ENCODE measurements at regions not wholly inside any gene's neighbourhood (a gene's known extent, or its start where the extent isn't known, plus 50 kb on each side); places are given as distances from the start of the nearest gene placed in this dataset.
"Not testable (repeated sequence)": the region's sequence is repeated elsewhere in the genome, so short reads cannot be mapped to it uniquely, and the experiment has no call there.

DNA sequence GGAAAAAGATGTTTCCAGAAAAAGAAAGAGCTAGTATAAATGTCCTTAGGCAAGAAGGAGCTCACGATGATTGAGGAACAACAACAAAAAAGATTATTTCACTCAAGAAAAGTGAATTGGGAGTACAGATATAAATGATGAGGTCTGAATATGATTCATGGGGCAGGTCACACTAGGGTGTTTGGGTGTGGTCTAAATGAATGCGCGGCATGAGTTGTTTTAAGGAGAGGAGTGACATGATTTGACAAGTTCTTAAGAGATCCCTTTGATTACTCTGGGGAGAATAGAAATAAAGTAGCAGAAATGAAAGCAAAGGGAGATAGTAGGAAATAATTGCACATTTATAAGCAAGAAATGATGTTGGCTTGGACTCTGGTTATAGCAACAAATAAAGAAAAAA is 59.3 kb downstream of the NUTM2D start:
- WGBS, 2 donors, result 71 to 82% methylated on average over 3 of the region's 3 CpGs
- H3K27me3 ChIP-seq; FAIRE-seq; DNase-seq; H3K4me3 ChIP-seq; ATAC-seq; intact Hi-C loops (cut with DNase I); H3K27ac ChIP-seq; H3K36me3 ChIP-seq; H3K4me1 ChIP-seq; H3K9me3 ChIP-seq: not testable (repeated sequence)

DNA sequence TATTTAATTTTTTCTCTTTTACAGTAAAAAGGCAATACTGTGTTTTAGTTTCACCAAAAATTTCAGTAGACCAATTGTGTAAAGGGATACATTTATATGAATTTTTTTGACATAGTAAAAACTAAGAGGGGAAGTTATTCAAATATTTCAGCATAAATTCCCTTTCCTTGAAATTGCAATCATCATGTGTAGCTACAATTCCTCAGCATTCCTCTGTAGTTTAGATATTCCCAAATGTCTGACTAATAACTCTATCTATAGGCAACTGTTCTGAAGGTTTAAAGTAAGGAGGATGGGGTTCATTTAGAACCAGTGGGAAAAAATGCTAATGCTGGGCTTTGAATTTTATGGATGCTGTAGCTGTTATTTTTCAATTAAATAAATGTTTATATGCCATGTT is 65.1 kb downstream of the NUTM2D start:
- ATAC-seq; DNase-seq; H3K27ac ChIP-seq; H3K4me1 ChIP-seq; H3K27me3 ChIP-seq; H3K9me3 ChIP-seq; intact Hi-C loops (cut with DNase I); FAIRE-seq; H3K4me3 ChIP-seq; H3K36me3 ChIP-seq: not testable (repeated sequence)

- H3K27ac ChIP-seq, result peak overlapping the region in 1 of 4 donors; percentile 27
- H3K4me3 ChIP-seq; intact Hi-C loops (cut with DNase I); H3K4me1 ChIP-seq; H3K36me3 ChIP-seq; H3K9me3 ChIP-seq; FAIRE-seq; H3K27me3 ChIP-seq; DNase-seq: not testable (repeated sequence)
- WGBS, 2 donors, result 15 to 16% methylated on average over 3 of the region's 3 CpGs
- peak; percentile 74 to 93 (median 80) for ATAC-seq
Observed at GRCh38 chr10:87424697-87425373, 67.3 kb downstream of the NUTM2D start.

- FAIRE-seq; H3K9me3 ChIP-seq; H3K4me3 ChIP-seq; H3K36me3 ChIP-seq; H3K27ac ChIP-seq; H3K4me1 ChIP-seq; intact Hi-C loops (cut with DNase I); H3K27me3 ChIP-seq; DNase-seq: not testable (repeated sequence)
- WGBS, 2 donors, result 12 to 24% methylated on average over 1 of the region's 4 CpGs
- peak; percentile 74 to 90 (median 86) for ATAC-seq
Observed at GRCh38 chr10:87433836-87434235, 70.9 kb upstream of the MINPP1 start.

DNA sequence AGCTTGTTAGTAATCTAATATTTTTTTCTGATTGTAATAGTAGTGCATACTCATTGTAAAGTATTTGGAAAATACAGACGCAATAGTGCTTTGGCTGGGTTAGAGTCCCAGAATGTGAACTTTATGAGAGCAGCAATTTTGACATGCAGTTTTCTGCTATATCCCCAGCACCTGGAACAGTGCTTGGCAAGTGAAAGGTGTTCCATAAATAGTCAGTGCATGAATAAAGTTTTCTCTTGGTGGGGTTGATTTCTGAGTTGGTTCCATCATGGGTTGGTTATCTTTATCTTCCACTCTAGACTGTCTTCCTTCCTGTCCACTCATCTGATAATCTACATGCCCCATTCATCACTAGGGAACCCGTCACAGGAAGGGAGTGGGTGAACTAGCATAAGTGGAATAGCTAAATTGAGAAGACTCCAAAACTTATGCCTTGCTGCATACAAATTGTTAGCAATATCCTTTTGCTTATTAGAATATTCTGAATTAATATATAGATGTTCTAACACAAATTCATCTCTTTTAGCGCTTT is 69.3 kb upstream of the MINPP1 start:
- FAIRE-seq; H3K4me1 ChIP-seq; H3K36me3 ChIP-seq; intact Hi-C loops (cut with DNase I); H3K9me3 ChIP-seq; H3K4me3 ChIP-seq; H3K27ac ChIP-seq; DNase-seq; H3K27me3 ChIP-seq; ATAC-seq: not testable (repeated sequence)
- 79 to 89% methylated on average over 2 of the region's 3 CpGs for WGBS, 2 donors

- FAIRE-seq; intact Hi-C loops (cut with DNase I); H3K36me3 ChIP-seq; H3K4me1 ChIP-seq; H3K4me3 ChIP-seq; H3K9me3 ChIP-seq; H3K27ac ChIP-seq; H3K27me3 ChIP-seq: not testable (repeated sequence)
- peak; percentile 88 to 95 (median 94) for ATAC-seq
- WGBS, 2 donors, result 0 to 2% methylated on average over 11 to 12 of the region's 14 CpGs
- DNase-seq, result peak in 4 of 6 donors; percentile 22 to 36 (median 27)
Observed at GRCh38 chr10:87436104-87436503, 68.6 kb upstream of the MINPP1 start.

GRCh38 chr10:87437450-87437849 is 67.2 kb upstream of the MINPP1 start:
- FAIRE-seq, H3K4me3 ChIP-seq, H3K4me1 ChIP-seq: not testable (repeated sequence)

More at GRCh38 chr10:87437450-87437849, 67.2 kb upstream of the MINPP1 start:
- H3K9me3 ChIP-seq; H3K36me3 ChIP-seq; H3K27ac ChIP-seq; intact Hi-C loops (cut with DNase I); ATAC-seq; H3K27me3 ChIP-seq; DNase-seq: not testable (repeated sequence)
- WGBS, 2 donors, result 60 to 67% methylated on average over 1 of the region's 2 CpGs
